ENCODE measurements at regions not wholly inside any gene's neighbourhood (a gene's known extent, or its start where the extent isn't known, plus 50 kb on each side); places are given as distances from the start of the nearest gene placed in this dataset.

DNA sequence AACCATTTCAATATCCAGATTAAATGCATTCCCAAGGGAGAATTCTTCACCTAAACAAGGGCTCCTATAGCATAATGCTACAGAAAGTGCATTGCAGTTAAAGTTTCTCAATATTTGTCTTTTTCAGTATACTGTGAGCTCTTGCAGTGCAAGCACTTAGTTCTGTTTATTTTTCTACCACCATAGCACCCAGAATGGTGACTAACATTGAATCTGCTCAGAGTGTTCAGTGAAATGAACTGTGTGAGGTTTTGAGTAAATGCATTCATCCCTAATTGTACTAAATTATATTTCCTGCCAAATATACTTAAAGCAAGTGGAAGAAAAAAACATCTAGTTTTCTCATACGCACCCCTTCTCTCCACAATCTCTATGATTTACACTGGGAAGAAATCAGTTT is 383.9 kb downstream of the PCDH7 start:
- no peaks in the 10 kb centered on the region for H3F3A ChIP-seq (ENCODE audit: insufficient read depth, low read length)
- no peak overlapping the region for H3K4me2 ChIP-seq (ENCODE audit: low read length)
- no peaks in the 10 kb centered on the region for H3K27me3 ChIP-seq (ENCODE audit: insufficient read depth, low read length)
- no peaks in the 10 kb centered on the region for H3K9me2 ChIP-seq (ENCODE audit: low read depth, low read length)
- no peak overlapping the region for H2AFZ ChIP-seq (ENCODE audit: low read length)
- no peak for TF ChIP-seq EZH2 (IDR thresholded peaks at IDR 0.05; ENCODE audit: borderline replicate concordance, low read length)
- TF ChIP-seq, protein P1, sequence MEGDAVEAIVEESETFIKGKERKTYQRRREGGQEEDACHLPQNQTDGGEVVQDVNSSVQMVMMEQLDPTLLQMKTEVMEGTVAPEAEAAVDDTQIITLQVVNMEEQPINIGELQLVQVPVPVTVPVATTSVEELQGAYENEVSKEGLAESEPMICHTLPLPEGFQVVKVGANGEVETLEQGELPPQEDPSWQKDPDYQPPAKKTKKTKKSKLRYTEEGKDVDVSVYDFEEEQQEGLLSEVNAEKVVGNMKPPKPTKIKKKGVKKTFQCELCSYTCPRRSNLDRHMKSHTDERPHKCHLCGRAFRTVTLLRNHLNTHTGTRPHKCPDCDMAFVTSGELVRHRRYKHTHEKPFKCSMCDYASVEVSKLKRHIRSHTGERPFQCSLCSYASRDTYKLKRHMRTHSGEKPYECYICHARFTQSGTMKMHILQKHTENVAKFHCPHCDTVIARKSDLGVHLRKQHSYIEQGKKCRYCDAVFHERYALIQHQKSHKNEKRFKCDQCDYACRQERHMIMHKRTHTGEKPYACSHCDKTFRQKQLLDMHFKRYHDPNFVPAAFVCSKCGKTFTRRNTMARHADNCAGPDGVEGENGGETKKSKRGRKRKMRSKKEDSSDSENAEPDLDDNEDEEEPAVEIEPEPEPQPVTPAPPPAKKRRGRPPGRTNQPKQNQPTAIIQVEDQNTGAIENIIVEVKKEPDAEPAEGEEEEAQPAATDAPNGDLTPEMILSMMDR (IDR thresholded peaks at IDR 0.05; ENCODE audit: low read length): no peak
- no peak overlapping the region for H3K27ac ChIP-seq (ENCODE audit: low read depth, low read length, poor library complexity, severe bottlenecking)
- no peaks in the 10 kb centered on the region for H3K4me1 ChIP-seq (ENCODE audit: insufficient read depth, low read length, severe bottlenecking)
- no peak overlapping the region for H3K4me3 ChIP-seq (ENCODE audit: low read depth, low read length, poor library complexity, severe bottlenecking)
- no peaks in the 10 kb centered on the region for H4K20me1 ChIP-seq (ENCODE audit: insufficient read depth, low read length)
- H3K36me3 ChIP-seq (ENCODE audit: insufficient read depth, low read length): no peaks in the 10 kb centered on the region
- H3K9ac ChIP-seq (ENCODE audit: low read length): no peak overlapping the region
- H3K9me3 ChIP-seq (ENCODE audit: low read length): no peaks in the 10 kb centered on the region
- no peaks in the 10 kb centered on the region for H3K79me2 ChIP-seq (ENCODE audit: insufficient read depth, low read length)

DNA sequence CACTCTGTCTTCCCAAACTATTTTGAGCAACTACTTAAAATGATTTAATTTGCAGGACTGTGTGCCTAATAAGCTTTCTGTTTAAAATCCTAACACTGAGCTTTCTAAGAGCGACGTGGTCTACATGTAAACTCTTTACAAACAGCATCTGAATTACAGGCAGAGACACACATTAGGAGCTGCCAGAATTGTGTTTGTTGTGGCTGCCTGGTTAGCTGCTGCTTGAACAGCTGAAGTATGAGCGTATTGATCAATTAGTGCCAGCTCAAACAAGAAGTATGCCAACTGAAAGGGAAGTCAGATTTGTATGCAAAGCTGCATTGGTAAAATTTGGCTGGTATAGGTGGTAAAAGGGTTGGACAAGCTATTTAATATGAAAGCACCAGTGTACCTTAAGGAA is 384.4 kb downstream of the PCDH7 start:
- no peak overlapping the region for H3K4me3 ChIP-seq (ENCODE audit: low read depth, low read length, poor library complexity, severe bottlenecking)
- H3K9me3 ChIP-seq (ENCODE audit: low read length): no peaks in the 10 kb centered on the region
- H4K20me1 ChIP-seq (ENCODE audit: insufficient read depth, low read length): no peaks in the 10 kb centered on the region
- H3K4me2 ChIP-seq (ENCODE audit: low read length): no peak overlapping the region
- no peaks in the 10 kb centered on the region for H3F3A ChIP-seq (ENCODE audit: insufficient read depth, low read length)
- H3K9ac ChIP-seq (ENCODE audit: low read length): no peak overlapping the region
- H3K27me3 ChIP-seq (ENCODE audit: insufficient read depth, low read length): no peaks in the 10 kb centered on the region
- TF ChIP-seq, protein P1 (IDR thresholded peaks at IDR 0.05; ENCODE audit: low read length): no peak
- TF ChIP-seq EZH2 (IDR thresholded peaks at IDR 0.05; ENCODE audit: borderline replicate concordance, low read length): no peak
- no peaks in the 10 kb centered on the region for H3K4me1 ChIP-seq (ENCODE audit: insufficient read depth, low read length, severe bottlenecking)
- H3K36me3 ChIP-seq (ENCODE audit: insufficient read depth, low read length): no peaks in the 10 kb centered on the region
- no peak overlapping the region for H2AFZ ChIP-seq (ENCODE audit: low read length)
- H3K27ac ChIP-seq (ENCODE audit: low read depth, low read length, poor library complexity, severe bottlenecking): no peak overlapping the region
- H3K9me2 ChIP-seq (ENCODE audit: low read depth, low read length): no peaks in the 10 kb centered on the region
- no peaks in the 10 kb centered on the region for H3K79me2 ChIP-seq (ENCODE audit: insufficient read depth, low read length)

DNA sequence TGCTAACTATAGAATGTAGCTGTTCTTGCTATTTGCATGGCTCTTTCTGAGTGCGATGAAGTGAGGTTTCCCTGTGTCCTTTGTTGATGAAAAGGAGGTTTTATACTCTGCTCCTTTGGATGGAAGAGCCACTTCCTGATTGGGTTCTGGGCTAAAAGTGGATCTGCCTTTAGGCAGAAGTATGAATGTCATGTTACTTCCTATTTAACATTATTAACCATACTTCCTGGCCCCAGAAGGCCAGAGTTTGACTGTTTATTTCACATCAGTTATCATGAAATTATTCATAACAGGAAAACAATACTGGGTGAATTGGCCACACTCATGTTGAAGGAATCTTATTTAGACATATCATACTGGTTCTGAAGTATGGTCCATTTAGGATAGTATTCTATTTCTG is 386.2 kb downstream of the PCDH7 start:
- no peaks in the 10 kb centered on the region for H3K36me3 ChIP-seq (ENCODE audit: insufficient read depth, low read length)
- TF ChIP-seq EZH2 (IDR thresholded peaks at IDR 0.05; ENCODE audit: borderline replicate concordance, low read length): no peak
- TF ChIP-seq, protein P1 (IDR thresholded peaks at IDR 0.05; ENCODE audit: low read length): no peak
- H3K4me2 ChIP-seq (ENCODE audit: low read length): no peak overlapping the region
- no peak overlapping the region for H3K27ac ChIP-seq (ENCODE audit: low read depth, low read length, poor library complexity, severe bottlenecking)
- no peaks in the 10 kb centered on the region for H3K9me3 ChIP-seq (ENCODE audit: low read length)
- no peaks in the 10 kb centered on the region for H3K9me2 ChIP-seq (ENCODE audit: low read depth, low read length)
- H3F3A ChIP-seq (ENCODE audit: insufficient read depth, low read length): no peaks in the 10 kb centered on the region
- H3K9ac ChIP-seq (ENCODE audit: low read length): no peak overlapping the region
- no peak overlapping the region for H2AFZ ChIP-seq (ENCODE audit: low read length)
- H4K20me1 ChIP-seq (ENCODE audit: insufficient read depth, low read length): no peaks in the 10 kb centered on the region
- no peaks in the 10 kb centered on the region for H3K4me1 ChIP-seq (ENCODE audit: insufficient read depth, low read length, severe bottlenecking)
- H3K79me2 ChIP-seq (ENCODE audit: insufficient read depth, low read length): no peaks in the 10 kb centered on the region
- no peaks in the 10 kb centered on the region for H3K27me3 ChIP-seq (ENCODE audit: insufficient read depth, low read length)
- H3K4me3 ChIP-seq (ENCODE audit: low read depth, low read length, poor library complexity, severe bottlenecking): no peak overlapping the region

Measured in OCI-LY1 (cell line).